Testis (tissue), 2 donors: ENCODE measurements at regions not wholly inside any gene's neighbourhood (a gene's known extent, or its start where the extent isn't known, plus 50 kb on each side); places are given as distances from the start of the nearest gene placed in this dataset.

ENCODE experiments used
- CTCF ChIP-seq, 3 experiments: fragments of 450-650 bp in 2 of 3; fragments of 200-600 bp in 1 of 3; sonication (generic) in 1 of 3; IDR thresholded peaks; one replicate each; pipeline ENCODE4 v1.5.1; 2016 to 2019; ENCODE audit warnings: antibody characterized with exemption in 3 of 3, mild to moderate bottlenecking in 2 of 3, moderate library complexity in 1 of 3
- POLR2A ChIP-seq: fragments of 450-650 bp; IDR thresholded peaks from one replicate; pipeline ENCODE4 v1.6.1; 2017; ENCODE audit warnings: antibody characterized with exemption, mild to moderate bottlenecking, moderate library complexity

GRCh38 chr11:127270851-127271250 lies 270.3 kb upstream of the KIRREL3 start:
- TF ChIP-seq CTCF (IDR thresholded peaks at IDR 0.05): no peak
- TF ChIP-seq POLR2A: no peak
